ENCODE measurements at regions not wholly inside any gene's neighbourhood (a gene's known extent, or its start where the extent isn't known, plus 50 kb on each side); places are given as distances from the start of the nearest gene placed in this dataset.

GRCh38 chr3:10764259-10765051 lies 51.6 kb upstream of the SLC6A11 start:
- Histone ChIP-seq H3K4me3 (no peak overlapping the region), H3K27ac (no peak overlapping the region), H3K4me1 (no peaks in the 10 kb centered on the region), H3K4me2 (no peak overlapping the region), H3K9me3 (no peaks in the 10 kb centered on the region)
- POLR2A ChIA-PET, result no interaction called here
- CTCF ChIA-PET, result interaction anchor here (0.7 to 22.9 kb wide), 5 partner anchors 8 to 295 kb away, joined by 3 to 297 read pairs (median 3); no protein-coding TSS in a partner anchor
- FAIRE-seq (no peak), DNase-seq (ENCODE audit: low read depth in 1 of 2, low spot score in 1 of 2) (no peak), ATAC-seq (no peak)
- no peak for TF ChIP-seq EHMT2 (IDR thresholded peaks at IDR 0.05; ENCODE audit: low read depth)
- TF ChIP-seq, protein P1, sequence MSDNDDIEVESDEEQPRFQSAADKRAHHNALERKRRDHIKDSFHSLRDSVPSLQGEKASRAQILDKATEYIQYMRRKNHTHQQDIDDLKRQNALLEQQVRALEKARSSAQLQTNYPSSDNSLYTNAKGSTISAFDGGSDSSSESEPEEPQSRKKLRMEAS (IDR thresholded peaks at IDR 0.05), result no peak
- 46% methylated on average over 15 of the region's 32 CpGs for WGBS (ENCODE audit: missing lambda C conversion rate)

DNA sequence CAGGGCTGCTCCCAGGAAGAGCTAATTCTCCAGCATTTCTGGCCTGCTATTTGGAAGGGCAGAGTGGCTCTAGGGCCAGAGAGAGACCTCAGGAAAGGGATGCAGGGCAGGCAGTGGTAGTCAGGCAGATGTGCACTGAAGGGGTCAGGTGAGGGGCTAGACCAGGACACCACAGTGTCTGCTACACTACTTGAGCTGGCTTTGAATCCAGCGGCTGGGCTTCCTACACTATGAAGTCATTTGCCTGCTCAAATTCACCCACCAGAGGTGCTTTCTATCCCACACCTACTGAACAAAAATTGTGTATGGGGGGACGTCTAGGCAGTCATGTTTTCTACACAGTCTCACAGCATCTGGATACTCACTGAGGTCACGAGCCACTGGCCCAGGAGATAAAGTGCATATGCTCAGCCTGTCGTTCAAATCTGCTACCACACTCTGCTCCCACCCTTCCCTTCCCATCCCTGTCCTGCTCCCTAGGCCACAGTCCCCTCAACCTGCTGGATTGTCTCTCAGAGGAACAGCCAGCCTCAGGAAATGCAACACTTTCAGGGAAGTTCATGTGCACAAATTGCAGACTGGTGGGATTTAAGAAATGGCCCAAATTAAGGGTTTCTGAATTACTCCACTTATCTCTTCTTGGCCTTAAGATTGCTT lies 49.9 kb upstream of the SLC6A11 start:
- ChIA-PET POLR2A (no interaction called here), CTCF (interaction anchor here (1.2 to 22.9 kb wide), 3 partner anchors 9 to 422 kb away, joined by 3 to 297 read pairs (median 129); no protein-coding TSS in a partner anchor)
- FAIRE-seq, result no peak
- Histone ChIP-seq H3K4me3 (no peak overlapping the region), H3K4me2 (no peak overlapping the region), H3K27ac (no peak overlapping the region), H3K4me1 (no peaks in the 10 kb centered on the region), H3K9me3 (no peaks in the 10 kb centered on the region)
- no peak for ATAC-seq
- WGBS (ENCODE audit: missing lambda C conversion rate), result 0% methylated on average over 4 of the region's 4 CpGs
- no peak for DNase-seq (ENCODE audit: low read depth in 1 of 2, low spot score in 1 of 2)
- TF ChIP-seq CHD2 (IDR thresholded peaks at IDR 0.05; ENCODE audit: low read length, partially characterized antibody), result no peak
- TF ChIP-seq KDM1A (IDR thresholded peaks at IDR 0.05; ENCODE audit: low read depth), result no peak
- no peak for TF ChIP-seq HDAC2 (IDR thresholded peaks at IDR 0.05)
- TF ChIP-seq, protein P1 (IDR thresholded peaks at IDR 0.05), result no peak
- TF ChIP-seq CBX8 (IDR thresholded peaks at IDR 0.05), result no peak
- no peak for TF ChIP-seq BHLHE40 (IDR thresholded peaks at IDR 0.05; ENCODE audit: low read depth, low read length)
- TF ChIP-seq JUN (IDR thresholded peaks at IDR 0.05), result no peak
- no peak for TF ChIP-seq PHF8 (IDR thresholded peaks at IDR 0.05; ENCODE audit: borderline replicate concordance, low read depth)
- TF ChIP-seq EHMT2 (IDR thresholded peaks at IDR 0.05; ENCODE audit: low read depth), result no peak
- TF ChIP-seq EHF (CRISPR knock-in tag; IDR thresholded peaks at IDR 0.05), result no peak
- no peak for TF ChIP-seq HOXA7 (CRISPR knock-in tag; IDR thresholded peaks at IDR 0.05)
- no peak for TF ChIP-seq USF2 (IDR thresholded peaks at IDR 0.05)
- no peak for TF ChIP-seq NR3C1 (IDR thresholded peaks at IDR 0.05)
- TF ChIP-seq E2F6 (IDR thresholded peaks at IDR 0.05; ENCODE audit: borderline replicate concordance, low read depth), result no peak
- no peak for TF ChIP-seq RARB (CRISPR knock-in tag; IDR thresholded peaks at IDR 0.05)
- no peak for TF ChIP-seq HOXB5 (CRISPR knock-in tag; IDR thresholded peaks at IDR 0.05)
